Fibroblast of skin of right biceps (primary cell): ENCODE measurements at regions not wholly inside any gene's neighbourhood (a gene's known extent, or its start where the extent isn't known, plus 50 kb on each side); places are given as distances from the start of the nearest gene placed in this dataset.

Source experiments
- DNase-seq: peaks from one replicate; pipeline ENCODE4 v3.0.0-alpha.2; 2013

DNA sequence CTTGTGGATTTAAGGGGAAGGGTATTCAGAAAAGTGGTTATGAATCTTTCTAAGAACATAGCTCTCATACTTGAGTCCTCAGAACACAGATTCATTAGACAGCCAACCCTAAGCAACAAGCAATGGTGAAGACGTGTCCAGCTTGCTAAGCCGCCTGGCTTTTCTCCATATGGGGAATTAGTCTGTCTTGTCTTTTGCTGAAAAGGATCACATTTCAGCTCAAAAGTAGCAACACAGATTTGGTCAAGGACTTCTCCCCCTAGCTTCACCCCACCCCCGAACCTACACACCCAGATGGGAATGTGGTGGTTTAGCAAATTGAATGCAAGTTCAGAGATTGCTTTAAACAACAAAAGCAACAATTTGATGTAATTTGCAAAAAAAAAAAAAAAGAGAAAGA, 103.3 kb upstream of the RASGEF1B start:
- DNase-seq: no peak

DNA sequence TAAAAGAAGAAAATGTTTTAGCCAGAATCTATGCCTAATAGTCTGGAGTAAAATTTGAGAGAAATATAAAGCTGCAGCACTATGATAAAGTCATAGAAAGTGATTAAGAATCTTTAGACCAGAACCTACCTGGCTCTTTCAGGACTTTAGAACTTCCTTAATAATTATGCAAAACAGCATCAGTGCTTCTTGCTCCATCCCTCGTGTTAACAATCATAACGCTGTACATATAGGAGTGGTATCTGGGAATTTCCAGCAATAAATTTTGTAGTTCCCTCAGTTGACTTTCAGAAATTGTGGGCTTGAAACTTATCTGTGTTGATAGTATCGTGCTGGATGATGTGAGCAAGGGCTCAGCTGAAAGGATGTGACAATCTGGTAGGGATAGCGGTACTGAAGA, 102.1 kb upstream of the RASGEF1B start:
- DNase-seq: no peak

DNA sequence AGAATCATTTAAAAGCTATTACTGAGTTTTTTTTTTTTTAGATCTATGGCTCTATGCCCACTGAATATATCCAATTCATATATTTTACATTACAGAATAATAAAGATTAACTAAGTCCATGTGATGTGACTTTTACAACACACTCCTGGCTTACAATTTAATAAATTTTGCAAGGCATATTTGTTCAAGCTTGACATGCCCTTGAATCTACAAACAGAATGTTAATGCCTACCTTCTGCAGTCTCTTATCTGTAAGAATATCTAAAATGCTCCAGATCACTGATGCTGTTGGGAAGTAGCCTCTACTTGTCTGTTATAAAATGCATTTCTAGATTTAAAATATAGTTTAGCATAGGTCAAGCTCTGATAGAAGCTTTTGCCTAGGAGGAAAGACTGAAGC, 100.7 kb upstream of the RASGEF1B start:
- DNase-seq: no peak

DNA sequence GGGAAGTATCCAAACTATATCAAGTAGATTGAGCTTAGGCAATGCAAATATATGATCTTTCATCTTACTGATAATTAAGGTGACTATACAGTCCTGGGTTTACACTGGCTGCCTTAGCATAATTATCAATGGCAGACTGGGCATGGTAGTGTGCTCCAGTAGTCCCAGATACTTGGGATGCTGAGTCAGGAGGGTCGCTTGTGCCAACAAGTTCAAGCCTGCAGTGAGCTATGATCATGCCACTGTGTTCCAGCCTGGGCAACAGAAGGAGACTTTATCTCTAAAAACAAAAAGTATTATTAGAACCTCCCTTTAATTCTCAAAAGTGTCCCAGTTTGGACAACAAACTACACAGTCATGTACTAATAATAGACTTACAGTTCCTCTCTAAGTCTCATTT, 99.4 kb upstream of the RASGEF1B start:
- no peak for DNase-seq

DNA sequence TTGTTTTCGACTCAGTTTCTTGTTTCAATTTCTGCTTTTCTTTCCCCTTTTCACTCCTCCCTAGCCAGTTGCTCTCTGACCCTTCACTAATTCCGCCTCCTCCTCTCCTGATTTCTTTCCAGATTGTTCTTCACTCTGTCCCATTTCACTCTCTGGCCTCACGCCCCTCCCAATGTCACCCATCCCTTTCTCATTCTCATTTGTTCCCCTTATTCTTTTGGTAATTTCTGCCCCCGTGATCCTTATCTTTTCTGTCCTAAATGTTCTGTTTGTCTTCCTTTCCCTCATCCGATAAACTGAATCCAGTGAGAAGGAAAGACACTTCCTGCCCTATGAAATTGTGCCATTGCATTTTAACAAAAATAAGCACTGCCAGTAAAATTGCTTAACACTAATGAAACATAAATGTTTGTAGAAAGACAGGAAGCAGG, 94.5 kb upstream of the RASGEF1B start:
- DNase-seq: no peak

DNA sequence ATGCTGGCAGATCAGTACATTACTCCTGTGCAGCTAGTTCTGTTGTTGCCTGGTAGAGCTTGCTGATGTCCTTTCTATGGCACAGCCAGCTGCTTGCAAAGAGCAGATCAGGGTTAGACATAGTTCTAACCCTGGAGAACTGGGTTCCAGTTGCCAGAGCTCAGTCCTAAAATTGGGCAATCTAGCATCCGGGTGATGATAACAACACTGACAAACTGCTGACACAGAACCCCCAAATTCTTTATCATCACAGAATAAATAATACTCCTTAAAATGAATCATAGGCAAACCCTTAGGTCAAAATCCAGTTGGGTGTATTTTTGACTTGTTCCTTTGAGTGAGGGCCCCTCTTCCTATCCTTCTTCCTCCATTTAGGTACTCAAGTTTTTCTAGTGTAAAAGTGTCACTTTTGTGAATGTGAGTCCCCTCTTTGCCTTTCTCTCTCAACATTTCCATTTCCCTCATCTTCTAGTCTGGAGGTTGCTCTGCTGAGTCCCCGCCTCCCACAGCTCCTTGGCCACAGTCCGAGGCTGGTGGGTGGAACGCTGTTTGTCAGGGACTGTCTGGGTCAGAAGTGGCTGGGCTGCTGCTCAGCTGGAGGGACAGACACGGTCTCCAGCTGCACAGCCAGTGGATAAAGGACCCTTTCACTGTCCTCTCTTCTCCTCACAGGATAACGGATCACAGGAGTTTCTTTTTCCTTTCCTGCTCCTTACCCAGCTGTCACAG, 93.6 kb upstream of the RASGEF1B start:
- peak; percentile 1 for DNase-seq

DNA sequence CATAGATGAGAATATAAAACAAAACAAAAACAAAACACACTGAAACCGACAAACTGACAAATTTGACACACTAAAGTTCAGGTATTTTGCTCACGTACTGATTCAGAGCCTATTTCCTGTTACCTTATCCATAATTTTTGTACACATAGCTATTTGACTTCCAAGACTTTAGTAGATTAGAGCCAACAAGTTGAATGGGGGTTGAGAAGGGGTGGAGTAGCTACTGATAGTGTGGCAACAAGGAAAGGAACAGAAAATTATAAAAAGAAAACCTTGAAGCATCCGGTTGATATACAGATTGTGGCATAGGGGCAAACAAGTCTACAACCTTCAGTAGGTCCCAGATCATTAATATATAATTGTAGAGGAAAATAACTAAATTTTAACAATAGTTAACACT, 92.3 kb upstream of the RASGEF1B start:
- DNase-seq: no peak

DNA sequence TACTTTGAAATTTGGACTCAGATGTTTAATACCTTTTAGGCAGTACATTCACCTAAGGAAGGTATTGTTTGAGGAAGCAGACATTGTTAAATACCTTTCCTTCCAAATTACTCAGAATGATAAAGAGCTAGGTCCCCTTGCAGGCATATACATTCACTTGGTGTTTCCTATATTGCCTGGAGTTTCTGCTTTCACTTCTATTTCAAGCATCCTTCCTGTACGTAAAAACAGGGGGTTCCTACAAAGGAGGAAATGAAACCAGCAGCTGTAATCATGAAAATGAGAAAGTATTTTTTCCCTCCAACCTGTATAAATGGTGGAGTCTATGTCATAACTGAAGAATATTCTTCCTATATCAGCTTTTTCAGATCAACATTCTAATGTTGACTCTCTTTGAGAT, 90.4 kb upstream of the RASGEF1B start:
- no peak for DNase-seq

DNA sequence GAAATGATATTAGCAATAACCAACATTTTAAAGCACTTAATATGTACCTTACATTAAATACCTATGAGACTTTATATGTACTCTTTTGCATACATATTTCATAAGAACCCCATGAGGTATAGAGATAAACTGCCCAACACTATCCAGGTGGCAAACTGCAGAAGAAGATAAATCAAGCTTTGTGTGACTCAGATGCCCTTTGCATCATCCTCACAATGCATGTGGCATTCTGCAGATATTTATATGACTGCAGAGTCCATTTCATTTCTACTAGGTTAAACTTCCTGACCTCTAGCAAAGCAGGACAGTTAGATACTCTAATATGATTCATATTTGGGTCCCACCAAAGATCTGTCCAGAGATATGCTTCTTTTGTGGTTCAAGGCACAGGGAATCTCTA, 85.6 kb upstream of the RASGEF1B start:
- DNase-seq: no peak

DNA sequence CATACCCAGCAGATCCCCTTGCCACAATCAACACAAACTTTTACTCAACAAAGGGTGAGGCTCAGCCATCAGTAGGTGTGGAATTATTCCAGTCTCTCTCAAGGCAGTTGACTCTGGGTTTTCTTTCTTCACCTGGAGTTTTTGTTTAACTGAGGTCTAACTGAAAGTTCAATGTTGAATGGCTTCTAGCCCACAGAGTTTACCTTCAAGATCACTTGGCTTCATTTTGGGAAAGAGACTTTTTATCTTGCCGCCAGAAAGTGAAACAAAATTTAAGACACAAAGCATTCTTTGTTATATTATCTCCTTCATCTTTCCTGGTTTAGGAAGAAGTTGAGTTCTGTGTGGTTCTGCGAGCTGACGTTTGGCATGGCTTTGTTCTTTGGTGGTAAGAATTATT, 83.8 kb upstream of the RASGEF1B start:
- DNase-seq: no peak

DNA sequence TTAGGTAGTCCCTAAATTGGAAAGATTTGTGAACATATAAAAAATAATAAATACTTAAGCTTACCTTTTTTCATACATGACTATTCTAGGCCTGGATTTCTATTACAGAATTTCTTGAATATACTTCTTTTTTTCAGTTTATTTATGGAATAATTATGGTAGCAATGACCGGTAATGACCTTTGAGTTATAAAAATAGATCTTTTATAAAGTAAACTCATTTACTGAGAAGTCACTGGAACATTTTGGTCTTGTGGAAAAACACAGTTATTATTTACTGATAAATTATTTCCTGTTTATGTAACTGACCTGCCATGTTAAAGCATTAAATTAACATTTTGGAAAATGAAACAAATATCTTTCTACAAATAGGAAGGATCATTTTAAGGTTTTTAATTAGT, 80.4 kb upstream of the RASGEF1B start:
- no peak for DNase-seq

DNA sequence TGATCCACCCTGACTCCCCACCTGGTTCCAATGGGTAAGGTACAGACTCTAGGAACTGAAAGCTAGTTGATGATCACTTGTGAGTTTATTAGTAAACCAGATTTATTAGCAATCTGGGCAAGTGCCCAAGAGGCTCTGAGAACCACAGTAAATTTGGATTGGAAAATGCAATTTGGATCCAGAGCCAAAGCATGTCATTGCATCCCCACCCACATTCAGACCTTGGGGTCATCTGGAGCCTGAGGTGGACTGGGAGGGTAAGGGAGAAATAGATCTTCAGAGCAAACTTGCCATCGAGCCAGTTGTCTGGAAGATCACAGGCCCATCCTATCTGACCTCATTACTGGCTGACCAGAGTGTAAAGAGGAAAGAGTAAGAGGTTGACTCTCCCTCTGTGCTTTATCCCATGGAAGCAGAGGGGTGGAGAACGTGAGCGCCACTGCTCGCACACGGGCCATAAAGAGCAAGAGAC, 78.7 kb upstream of the RASGEF1B start:
- no peak for DNase-seq

DNA sequence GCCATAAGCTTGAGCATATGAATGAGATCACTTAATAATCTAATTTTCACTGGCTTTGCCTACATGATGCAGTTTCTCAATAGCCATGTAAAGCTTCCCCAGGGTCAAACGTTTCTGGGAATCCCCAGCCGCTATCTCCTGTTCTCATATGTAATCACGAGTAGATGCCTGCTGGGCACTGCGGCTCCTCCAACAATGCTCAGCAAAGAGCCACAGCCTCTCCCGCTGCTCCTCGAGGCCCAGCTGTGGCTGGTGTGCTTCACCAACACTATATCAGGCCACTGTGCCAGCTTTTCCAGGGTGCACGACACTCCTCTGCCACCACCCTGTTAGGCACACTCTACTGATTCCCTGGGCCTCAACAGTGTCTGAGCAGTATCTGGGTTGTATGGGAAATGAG, 78.3 kb upstream of the RASGEF1B start:
- DNase-seq: no peak

DNA sequence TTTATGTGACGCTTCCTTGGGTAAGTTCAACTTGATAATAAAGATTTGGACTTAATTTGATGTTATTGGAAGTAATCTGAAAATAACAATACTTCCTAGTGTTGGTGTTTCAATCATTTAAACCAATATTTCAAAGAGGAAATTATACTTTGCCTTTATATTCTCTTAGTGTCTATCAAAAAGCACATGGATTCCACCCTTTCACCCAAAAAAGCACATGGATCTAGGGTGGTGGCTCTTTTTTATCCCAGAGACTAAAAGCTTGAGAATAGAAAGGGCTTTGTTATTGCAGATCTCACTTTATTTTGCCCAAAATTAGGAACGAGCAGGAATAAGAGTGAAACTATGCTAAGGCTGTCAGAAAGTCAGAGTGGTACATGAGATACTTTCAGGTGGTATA, 75.1 kb upstream of the RASGEF1B start:
- DNase-seq: no peak

DNA sequence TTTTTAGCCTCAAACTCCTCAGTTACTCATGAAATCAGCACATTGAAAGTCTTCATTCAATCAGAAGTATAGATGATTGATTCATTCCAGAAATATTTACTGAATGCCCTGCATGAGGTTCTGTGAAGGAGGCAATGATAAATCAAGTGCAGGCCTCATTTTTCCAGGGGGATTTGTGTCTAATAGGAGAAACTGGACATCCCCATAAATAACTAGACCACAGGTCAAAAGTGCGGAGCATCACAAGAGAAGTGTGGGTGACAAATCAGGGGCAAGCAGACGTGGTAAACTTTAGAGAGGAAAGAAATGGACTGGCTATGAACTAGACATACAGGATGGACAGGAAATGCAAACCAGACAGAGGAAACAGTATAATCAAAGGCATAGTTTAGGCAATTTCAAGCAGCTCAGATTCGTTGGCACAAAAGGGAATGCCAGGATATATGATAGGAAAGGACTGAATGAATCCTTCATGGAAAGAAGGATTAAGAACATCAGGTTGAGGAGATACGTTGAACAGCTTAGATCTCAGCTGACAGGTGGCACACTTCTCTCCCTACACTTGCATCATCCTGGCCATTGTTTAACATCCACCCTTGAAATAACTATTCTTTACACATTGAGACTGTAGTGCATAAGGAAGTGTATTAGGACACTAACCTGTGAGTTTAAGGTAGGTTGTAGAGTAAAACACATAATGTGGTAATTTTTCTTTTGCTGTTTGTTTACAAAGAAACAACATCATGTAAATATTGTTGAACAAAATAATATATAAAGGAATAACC, 69.6 kb upstream of the RASGEF1B start:
- DNase-seq: no peak

DNA sequence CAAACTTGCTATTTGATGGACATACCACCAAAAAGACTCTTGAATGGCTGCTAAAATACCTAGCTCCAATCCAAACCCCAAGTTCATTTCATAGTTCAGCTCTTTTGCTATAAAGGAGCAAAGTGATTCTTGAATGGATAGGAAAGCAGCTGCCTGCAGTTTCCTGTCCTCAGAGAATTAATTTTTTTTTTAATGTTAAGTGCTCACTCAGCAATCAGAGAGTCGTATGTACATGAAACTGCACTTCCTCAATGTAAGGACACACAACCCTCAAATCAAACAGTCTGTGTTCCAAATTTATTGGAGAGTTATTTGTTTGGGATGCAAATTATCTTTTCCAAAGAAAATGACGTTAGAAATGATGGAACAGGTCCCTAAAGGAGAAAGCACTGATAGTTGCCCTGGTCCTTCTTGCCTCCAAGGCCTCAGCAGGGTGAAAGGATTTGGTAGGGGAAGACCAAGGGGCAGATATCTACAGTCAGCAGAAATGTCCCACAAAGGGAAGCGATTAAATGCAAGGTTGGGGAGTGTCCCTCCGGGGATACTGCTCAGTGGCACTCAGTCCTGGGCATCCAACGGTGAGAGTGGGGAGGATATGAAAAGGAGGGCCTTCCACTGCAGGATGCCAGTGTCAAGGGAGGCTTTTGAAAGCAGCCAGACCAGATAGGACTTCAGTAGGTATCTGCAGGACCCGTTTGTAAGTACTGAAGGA, 67.2 kb upstream of the RASGEF1B start:
- DNase-seq: no peak

DNA sequence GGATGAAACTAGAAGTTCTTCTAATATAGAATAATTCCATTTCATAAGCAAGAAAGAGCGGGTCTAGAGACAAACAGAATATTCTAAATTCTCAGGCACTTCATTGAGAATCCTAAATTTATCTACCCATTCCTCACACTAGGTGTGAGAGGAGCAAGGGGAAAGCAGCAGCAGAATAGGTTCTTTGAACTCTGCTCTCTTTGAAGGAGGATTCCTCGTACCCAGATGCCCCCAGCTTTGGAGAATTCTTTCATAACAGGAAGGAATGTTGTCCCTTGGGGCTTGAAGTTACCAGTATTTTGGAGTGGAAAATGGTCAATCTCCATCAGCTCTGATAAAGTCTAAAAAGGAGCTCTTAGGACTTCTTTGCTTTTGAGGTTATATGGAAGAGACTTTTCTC, 59.7 kb upstream of the RASGEF1B start:
- no peak for DNase-seq

DNA sequence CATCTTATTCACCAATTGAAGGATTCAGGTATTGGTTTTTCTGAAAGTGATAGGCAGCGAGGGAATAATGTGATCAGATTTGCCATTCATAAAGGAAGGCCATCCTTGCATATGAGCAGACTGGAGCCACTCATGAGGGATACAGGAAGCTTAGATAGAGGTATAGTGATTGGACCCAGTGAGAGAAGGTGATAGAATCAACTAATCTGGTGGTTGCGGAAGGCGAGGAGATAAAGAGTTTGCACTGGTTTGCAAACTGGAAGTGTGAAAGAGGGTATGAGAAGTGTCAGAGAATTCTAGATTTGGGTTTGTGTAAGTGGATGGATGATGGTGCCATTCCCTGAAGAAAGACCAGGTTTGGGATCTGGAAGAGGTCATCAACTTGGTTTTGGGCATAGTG, 57.3 kb upstream of the RASGEF1B start:
- DNase-seq: no peak

DNA sequence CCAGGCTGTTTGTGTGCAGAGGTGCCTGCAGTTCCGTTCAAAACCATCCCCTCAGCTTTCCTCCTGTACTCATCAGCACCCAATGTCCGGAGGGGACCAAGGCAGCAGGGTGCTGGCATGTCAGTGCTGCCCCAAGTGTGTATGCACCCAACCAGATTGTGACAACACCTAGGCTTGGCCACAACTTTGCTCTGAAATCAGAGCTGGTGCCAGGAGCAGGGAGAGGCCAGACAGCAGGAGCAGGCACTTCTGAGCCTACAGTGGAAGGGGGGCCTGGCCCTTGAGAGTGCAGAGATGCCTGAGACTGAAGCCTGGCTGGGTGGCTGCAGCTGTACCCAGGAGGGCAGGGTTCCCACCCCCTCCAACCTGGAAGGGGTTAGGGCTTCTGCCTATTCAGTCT, 56.5 kb upstream of the RASGEF1B start:
- no peak for DNase-seq

DNA sequence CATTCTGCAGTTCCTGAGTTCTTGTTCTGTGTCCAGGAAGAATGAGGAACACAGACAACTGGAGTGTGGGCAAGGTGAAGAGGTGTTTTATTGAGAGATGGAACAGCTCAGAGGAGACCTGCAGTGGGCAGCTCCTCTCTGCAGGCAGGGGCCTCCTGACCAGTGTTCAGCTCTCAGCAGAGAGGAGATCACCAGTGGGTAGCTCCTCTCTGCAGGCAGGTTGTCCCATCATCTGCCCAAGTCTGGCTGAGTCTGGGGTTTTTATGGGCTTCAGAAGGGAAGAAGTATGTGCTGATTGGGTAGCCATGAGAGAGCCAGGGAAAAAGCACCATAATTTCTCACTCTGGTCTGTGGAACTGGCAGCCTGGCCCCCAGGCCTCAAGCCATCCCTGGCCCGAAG, 56.0 kb upstream of the RASGEF1B start:
- DNase-seq: no peak

DNA sequence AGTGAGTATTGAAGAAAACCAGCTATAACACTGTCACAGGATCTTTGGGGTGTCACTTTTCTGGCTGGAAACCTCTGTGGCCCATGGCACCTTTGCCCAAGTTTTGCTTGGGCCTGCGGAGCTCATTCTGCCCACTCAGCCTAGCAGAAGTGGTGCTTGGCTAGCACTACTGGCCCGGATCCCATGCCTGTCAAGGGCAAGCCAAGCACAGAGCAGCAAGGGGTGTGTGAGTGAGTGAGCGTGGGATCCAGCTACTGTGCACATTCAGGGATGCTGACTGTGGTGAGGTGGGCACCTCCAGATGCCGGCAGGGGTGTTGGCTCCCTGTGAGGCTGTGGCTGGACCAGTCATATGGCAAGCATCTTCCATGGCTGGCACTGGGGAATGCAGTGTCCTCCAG, 55.4 kb upstream of the RASGEF1B start:
- no peak for DNase-seq

DNA sequence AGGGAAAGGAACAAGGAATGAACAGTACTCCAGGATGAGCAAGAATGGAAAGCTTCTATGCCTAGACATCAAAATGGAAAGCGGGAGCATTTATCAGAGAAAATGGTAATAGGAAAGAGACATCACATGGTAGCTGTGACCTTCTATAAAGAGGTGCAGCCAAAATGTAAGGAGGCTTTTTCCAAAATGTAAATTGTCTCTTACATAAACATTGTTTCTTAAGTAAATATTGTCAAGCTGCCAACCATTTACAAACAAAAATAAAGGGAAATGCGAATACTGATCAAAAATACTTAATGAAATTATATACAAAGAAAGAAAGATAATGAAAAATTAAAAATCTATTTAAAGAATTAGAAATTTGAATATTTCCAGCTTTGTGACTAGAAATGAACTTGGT, 55.0 kb upstream of the RASGEF1B start:
- no peak for DNase-seq

DNA sequence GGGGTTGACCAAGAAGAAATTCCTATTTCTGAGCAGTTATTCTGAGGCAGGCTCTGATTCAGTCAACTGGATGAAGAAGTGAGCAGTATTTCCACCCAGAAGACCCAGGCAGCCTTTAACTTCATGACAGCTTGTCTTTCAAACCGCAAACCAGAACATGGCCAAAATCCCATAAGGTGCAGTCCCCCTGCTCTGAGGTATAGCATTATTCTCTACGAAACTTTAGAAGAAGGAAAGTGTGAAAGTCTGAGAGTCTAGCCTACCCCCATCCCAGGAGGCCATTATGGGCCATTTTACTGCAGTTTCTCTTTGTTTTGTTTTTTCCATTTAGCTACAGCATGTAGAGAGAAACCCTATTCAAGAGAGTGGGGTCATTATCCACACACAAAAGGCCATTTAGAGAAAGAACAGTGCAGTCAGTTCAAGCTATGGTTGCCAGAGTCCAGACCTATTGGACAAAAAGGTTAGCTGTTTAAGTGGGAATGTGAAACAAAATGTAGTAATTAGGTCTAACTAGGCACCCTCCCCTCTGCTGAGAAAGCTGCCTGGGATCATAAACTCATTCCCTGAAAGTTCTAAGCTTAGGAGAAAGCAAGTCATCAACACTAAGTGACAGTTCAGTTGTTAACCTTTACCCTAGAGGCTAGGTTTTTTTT, 52.1 kb upstream of the RASGEF1B start:
- DNase-seq: no peak
